ENCODE measurements at regions not wholly inside any gene's neighbourhood (a gene's known extent, or its start where the extent isn't known, plus 50 kb on each side); places are given as distances from the start of the nearest gene placed in this dataset.

DNA sequence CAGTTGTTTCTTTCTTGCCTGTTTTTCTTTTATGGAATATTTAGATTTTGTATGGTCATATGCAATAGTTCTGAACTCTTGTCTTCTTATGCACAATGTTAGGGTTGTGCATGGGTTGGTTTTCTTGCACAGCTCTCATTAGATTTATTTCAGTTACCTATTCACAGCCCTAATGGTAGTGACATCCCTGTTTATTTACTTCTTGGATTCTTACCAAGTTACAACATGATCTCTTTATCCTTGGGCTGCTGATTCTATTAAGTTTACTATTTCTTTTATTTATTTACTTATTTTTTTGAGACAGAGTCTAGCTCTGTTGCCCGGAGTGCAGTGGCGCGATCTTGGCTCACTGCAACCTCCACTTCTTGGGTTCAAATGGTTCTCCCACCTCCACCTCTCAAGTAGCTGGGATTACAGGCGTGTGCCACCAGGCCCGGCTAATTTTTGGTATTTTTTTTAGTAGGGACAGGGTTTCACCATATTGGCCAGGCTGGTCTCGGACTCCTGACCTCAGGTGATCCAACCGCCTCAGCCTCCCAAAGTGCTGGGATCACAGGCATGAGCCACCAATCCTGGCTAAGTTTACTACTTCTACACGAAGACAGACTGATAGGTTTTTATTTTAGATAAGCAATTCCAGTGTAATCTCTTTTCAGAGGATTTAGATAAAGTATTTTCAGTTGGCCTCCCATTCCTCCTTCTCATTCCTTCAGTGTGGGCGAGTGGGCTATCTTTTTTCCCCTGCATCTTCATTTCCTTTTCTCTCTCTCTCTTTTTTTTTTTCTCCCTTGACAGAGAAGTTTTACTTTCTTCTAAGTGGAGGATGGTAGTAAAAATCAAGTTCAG is 395.1 kb upstream of the RGS6 start:
- TF ChIP-seq POLR2AphosphoS5 (IDR thresholded peaks at IDR 0.05; ENCODE audit: low read depth, low read length) = no peak
- TF ChIP-seq TAF1 (IDR thresholded peaks at IDR 0.05; ENCODE audit: borderline replicate concordance, insufficient read depth, low read length) = no peak
- TF ChIP-seq, protein P1, sequence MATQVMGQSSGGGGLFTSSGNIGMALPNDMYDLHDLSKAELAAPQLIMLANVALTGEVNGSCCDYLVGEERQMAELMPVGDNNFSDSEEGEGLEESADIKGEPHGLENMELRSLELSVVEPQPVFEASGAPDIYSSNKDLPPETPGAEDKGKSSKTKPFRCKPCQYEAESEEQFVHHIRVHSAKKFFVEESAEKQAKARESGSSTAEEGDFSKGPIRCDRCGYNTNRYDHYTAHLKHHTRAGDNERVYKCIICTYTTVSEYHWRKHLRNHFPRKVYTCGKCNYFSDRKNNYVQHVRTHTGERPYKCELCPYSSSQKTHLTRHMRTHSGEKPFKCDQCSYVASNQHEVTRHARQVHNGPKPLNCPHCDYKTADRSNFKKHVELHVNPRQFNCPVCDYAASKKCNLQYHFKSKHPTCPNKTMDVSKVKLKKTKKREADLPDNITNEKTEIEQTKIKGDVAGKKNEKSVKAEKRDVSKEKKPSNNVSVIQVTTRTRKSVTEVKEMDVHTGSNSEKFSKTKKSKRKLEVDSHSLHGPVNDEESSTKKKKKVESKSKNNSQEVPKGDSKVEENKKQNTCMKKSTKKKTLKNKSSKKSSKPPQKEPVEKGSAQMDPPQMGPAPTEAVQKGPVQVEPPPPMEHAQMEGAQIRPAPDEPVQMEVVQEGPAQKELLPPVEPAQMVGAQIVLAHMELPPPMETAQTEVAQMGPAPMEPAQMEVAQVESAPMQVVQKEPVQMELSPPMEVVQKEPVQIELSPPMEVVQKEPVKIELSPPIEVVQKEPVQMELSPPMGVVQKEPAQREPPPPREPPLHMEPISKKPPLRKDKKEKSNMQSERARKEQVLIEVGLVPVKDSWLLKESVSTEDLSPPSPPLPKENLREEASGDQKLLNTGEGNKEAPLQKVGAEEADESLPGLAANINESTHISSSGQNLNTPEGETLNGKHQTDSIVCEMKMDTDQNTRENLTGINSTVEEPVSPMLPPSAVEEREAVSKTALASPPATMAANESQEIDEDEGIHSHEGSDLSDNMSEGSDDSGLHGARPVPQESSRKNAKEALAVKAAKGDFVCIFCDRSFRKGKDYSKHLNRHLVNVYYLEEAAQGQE (IDR thresholded peaks at IDR 0.05; ENCODE audit: insufficient read depth in 1 of 2, low read depth in 2 of 2, low read length in 2 of 2) = no peak
